Mesothelial cell of epicardium (in vitro differentiated cells): ENCODE measurements at regions not wholly inside any gene's neighbourhood (a gene's known extent, or its start where the extent isn't known, plus 50 kb on each side); places are given as distances from the start of the nearest gene placed in this dataset.
"Not testable (repeated sequence)": the region's sequence is repeated elsewhere in the genome, so short reads cannot be mapped to it uniquely, and the experiment has no call there.

Source experiments
- DNase-seq, 2 experiments: peaks; one replicate each; pipeline ENCODE4 v3.0.0; 2021; ENCODE audit warnings: low spot score in 2 of 2; ENCODE audit not compliant: unreplicated experiment in 2 of 2
- H3K27ac Mint-ChIP-seq: 2 replicates; pipeline ENCODE4 v1.8.0; 2021; ENCODE audit warnings: mixed read lengths
- H3K27me3 Mint-ChIP-seq: 2 replicates; pipeline ENCODE4 v1.8.0; 2021; ENCODE audit warnings: low read depth, mixed read lengths
- H3K36me3 Mint-ChIP-seq: 2 replicates; pipeline ENCODE4 v1.8.0; 2021; ENCODE audit warnings: mixed read lengths
- H3K4me1 Mint-ChIP-seq: 2 replicates; pipeline ENCODE4 v1.8.0; 2021; ENCODE audit warnings: mixed read lengths
- H3K4me3 Mint-ChIP-seq: 2 replicates; pipeline ENCODE4 v1.8.0; 2021; ENCODE audit warnings: mild to moderate bottlenecking, moderate library complexity, mixed read lengths
- H3K9me3 Mint-ChIP-seq: 2 replicates; pipeline ENCODE4 v1.8.0; 2021; ENCODE audit warnings: mixed read lengths
- TF ChIP-seq, protein P1 (sequence below): fragments of 200-600 bp; sonication (generic); IDR thresholded peaks from one replicate; pipeline ENCODE4 v1.5.0; 2021; ENCODE audit warnings: antibody characterized with exemption; ENCODE audit not compliant: unreplicated experiment

- no peaks in the 10 kb centered on the region for H3K4me1 Mint-ChIP-seq
- H3K4me3 Mint-ChIP-seq: no peak overlapping the region
- H3K27ac Mint-ChIP-seq: no peak overlapping the region
- no peak for DNase-seq
- peaks cover 2% of the 10 kb centered on the region for H3K36me3 Mint-ChIP-seq
- no peaks in the 10 kb centered on the region for H3K27me3 Mint-ChIP-seq
- TF ChIP-seq, protein P1, sequence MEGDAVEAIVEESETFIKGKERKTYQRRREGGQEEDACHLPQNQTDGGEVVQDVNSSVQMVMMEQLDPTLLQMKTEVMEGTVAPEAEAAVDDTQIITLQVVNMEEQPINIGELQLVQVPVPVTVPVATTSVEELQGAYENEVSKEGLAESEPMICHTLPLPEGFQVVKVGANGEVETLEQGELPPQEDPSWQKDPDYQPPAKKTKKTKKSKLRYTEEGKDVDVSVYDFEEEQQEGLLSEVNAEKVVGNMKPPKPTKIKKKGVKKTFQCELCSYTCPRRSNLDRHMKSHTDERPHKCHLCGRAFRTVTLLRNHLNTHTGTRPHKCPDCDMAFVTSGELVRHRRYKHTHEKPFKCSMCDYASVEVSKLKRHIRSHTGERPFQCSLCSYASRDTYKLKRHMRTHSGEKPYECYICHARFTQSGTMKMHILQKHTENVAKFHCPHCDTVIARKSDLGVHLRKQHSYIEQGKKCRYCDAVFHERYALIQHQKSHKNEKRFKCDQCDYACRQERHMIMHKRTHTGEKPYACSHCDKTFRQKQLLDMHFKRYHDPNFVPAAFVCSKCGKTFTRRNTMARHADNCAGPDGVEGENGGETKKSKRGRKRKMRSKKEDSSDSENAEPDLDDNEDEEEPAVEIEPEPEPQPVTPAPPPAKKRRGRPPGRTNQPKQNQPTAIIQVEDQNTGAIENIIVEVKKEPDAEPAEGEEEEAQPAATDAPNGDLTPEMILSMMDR: no peak
- peaks cover 26% of the 10 kb centered on the region for H3K9me3 Mint-ChIP-seq
Observed at GRCh38 chr10:20658158-20658557, 239.0 kb downstream of the NEBL start.

DNA sequence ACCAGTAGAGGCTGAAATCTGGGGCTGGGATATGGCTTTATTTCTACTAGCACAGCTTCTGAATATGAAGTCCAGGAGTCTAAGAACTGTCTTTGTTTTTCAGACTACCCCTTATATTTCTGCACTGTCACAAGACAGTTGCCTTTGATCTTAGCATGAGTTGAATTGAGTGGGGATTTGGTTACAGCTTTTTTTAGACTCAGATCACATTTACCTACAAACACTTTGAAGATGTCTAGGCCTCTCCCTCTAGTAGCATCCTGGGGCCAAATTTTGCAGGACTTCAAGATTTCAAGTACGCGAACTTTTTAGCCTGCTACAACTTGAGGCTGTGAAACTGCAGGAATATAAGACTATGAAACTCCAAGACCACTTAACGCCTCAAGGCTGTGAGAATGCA lies 240.2 kb downstream of the NEBL start:
- Mint-ChIP-seq H3K9me3 (peaks cover 22% of the 10 kb centered on the region), H3K27ac (no peak overlapping the region), H3K4me1 (no peaks in the 10 kb centered on the region), H3K27me3 (no peaks in the 10 kb centered on the region), H3K4me3 (no peak overlapping the region), H3K36me3 (peaks cover 4% of the 10 kb centered on the region)
- TF ChIP-seq, protein P1: no peak
- no peak for DNase-seq

- not testable (repeated sequence) for H3K27ac Mint-ChIP-seq, DNase-seq, H3K27me3 Mint-ChIP-seq, H3K36me3 Mint-ChIP-seq, H3K4me3 Mint-ChIP-seq
- Mint-ChIP-seq H3K4me1 (peaks cover 13% of the 10 kb centered on the region), H3K9me3 (peaks cover 27% of the 10 kb centered on the region)
Observed at GRCh38 chr10:20652424-20652823, 244.7 kb downstream of the NEBL start.

DNA sequence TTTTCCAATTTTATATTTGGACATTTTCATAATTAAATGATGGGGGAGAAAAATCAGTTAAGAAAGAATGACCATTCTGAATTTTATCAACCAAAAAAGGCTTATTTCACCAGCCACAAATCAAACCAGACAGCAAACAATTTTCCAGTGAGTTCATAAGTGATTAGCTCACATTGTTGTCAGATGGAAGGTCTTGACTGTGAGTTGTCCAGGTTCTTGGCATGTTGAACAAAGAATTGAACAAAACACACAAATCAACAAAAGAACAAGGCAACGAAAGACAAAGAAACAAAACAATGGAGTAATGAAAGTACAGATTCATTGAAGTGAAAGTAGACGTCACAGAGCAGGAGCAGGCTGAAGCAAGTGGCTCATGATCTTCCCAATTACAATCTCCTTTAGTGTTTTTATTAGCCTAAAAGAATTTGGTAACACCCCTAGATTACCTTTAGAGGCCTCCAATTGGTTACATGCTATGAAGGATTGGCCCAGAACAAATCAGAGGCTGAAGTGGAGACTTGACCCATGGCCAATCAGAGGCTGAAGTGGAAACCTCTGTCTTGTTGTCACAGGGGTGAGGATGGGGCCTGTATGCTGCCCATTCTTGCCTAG lies 248.7 kb downstream of the NEBL start:
- DNase-seq: no peak
- Mint-ChIP-seq H3K9me3 (peaks cover 27% of the 10 kb centered on the region), H3K4me3 (no peak overlapping the region), H3K36me3 (peaks cover 8% of the 10 kb centered on the region), H3K27me3 (no peaks in the 10 kb centered on the region), H3K27ac (no peak overlapping the region), H3K4me1 (peaks cover 30% of the 10 kb centered on the region)
- TF ChIP-seq, protein P1: no peak

DNA sequence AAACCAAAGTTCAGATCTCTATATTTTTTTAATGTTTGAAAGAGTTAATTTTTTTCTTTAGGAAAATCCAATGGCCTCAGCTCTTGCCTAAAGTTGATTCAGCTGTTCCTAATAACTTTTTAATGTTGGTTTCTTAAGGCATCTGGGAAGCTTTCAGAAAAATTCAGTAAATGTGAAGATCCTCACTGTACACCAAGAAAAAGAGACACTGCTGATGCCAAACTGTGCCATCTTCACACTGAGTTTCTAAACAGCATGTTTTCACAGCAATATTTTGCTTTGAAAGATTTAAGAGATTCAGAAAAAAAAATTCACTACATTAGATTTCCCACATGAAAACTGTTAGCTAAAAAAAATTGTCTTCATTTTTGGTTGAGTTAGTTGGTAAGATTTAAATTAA lies 249.4 kb downstream of the NEBL start:
- no peaks in the 10 kb centered on the region for H3K27me3 Mint-ChIP-seq
- H3K4me3 Mint-ChIP-seq: no peak overlapping the region
- H3K36me3 Mint-ChIP-seq: peaks cover 6% of the 10 kb centered on the region

GRCh38 chr10:20644421-20644820 lies 252.7 kb downstream of the NEBL start:
- Mint-ChIP-seq H3K27me3 (no peaks in the 10 kb centered on the region), H3K4me1 (peaks cover 30% of the 10 kb centered on the region), H3K4me3 (no peak overlapping the region)

More for the DNA sequence above, 249.4 kb downstream of the NEBL start:
- DNase-seq: no peak
- H3K9me3 Mint-ChIP-seq: peaks cover 22% of the 10 kb centered on the region
- TF ChIP-seq, protein P1: no peak
- H3K27ac Mint-ChIP-seq: no peak overlapping the region
- peaks cover 30% of the 10 kb centered on the region for H3K4me1 Mint-ChIP-seq

More at GRCh38 chr10:20644421-20644820, 252.7 kb downstream of the NEBL start:
- peaks cover 6% of the 10 kb centered on the region for H3K36me3 Mint-ChIP-seq
- TF ChIP-seq, protein P1: no peak
- no peak overlapping the region for H3K27ac Mint-ChIP-seq
- H3K9me3 Mint-ChIP-seq: peaks cover 16% of the 10 kb centered on the region
- no peak for DNase-seq
